DOHH2 (cell line): ENCODE measurements at regions not wholly inside any gene's neighbourhood (a gene's known extent, or its start where the extent isn't known, plus 50 kb on each side); places are given as distances from the start of the nearest gene placed in this dataset.

ENCODE experiments used
- EZH2phosphoT487 ChIP-seq: fragments of 200-600 bp; sonication (generic); IDR thresholded peaks from 2 replicates; pipeline ENCODE4 v1.6.1; 2017; ENCODE audit warnings: borderline replicate concordance, mild to moderate bottlenecking, antibody characterized with exemption, low read length, moderate library complexity, mixed read lengths
- TF ChIP-seq, protein P1 (sequence below): fragments of 200-600 bp; sonication (generic); IDR thresholded peaks from one replicate; pipeline ENCODE4 v1.5.1; 2014; ENCODE audit warnings: antibody characterized with exemption, mild to moderate bottlenecking, low read depth, low read length; ENCODE audit not compliant: poor library complexity, severe bottlenecking

DNA sequence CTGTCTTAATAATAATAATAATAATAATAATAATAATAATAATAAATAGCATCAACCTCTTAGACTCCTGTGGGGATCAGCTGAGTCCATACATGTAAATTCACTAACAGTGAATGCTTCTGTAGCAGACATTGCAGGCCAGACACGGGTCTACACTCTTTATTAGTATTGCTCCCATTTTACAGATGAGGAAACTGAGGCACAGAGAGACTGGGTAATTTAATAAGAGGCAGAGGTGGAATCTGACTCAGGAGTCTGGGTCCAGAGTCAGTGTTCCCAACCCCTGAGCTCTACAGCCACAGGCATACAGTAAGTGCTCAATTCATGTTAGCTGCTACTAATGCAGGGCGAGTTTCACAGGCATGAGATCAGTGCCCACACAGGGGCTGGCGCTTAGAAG is 123.2 kb upstream of the MAP1LC3B2 start:
- TF ChIP-seq, protein P1, sequence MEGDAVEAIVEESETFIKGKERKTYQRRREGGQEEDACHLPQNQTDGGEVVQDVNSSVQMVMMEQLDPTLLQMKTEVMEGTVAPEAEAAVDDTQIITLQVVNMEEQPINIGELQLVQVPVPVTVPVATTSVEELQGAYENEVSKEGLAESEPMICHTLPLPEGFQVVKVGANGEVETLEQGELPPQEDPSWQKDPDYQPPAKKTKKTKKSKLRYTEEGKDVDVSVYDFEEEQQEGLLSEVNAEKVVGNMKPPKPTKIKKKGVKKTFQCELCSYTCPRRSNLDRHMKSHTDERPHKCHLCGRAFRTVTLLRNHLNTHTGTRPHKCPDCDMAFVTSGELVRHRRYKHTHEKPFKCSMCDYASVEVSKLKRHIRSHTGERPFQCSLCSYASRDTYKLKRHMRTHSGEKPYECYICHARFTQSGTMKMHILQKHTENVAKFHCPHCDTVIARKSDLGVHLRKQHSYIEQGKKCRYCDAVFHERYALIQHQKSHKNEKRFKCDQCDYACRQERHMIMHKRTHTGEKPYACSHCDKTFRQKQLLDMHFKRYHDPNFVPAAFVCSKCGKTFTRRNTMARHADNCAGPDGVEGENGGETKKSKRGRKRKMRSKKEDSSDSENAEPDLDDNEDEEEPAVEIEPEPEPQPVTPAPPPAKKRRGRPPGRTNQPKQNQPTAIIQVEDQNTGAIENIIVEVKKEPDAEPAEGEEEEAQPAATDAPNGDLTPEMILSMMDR = no peak
- TF ChIP-seq EZH2phosphoT487 = no peak
